NCI-H1417 (cell line): ENCODE measurements at regions not wholly inside any gene's neighbourhood (a gene's known extent, or its start where the extent isn't known, plus 50 kb on each side); places are given as distances from the start of the nearest gene placed in this dataset.
"Not testable (repeated sequence)": the region's sequence is repeated elsewhere in the genome, so short reads cannot be mapped to it uniquely, and the experiment has no call there.

ENCODE experiments used
- DNase-seq, 3 experiments: peaks; one replicate each; lab custom pipeline; 2025; lab: John Stamatoyannopoulos, UW

DNA sequence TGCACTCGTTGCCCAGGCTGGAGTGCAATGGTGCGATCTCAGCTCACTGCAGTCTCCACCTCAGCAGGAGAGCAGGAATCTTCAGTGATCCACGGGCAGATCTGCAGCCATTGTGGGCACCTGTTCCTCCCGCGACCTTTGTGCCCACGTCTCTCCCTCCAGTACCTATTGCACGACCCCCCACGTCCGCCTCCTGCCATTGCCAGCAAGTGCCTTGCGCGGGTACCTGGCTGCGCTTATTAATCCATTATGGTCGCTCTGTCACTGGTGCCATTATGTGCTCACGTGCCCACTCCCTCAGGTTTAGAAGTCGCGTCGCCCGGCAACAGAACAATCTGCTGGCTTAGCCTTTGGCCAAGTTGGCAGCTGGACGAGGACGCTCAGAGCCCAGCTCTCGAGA lies 146.2 kb upstream of the C1QTNF3 start:
- not testable (repeated sequence) for DNase-seq

DNA sequence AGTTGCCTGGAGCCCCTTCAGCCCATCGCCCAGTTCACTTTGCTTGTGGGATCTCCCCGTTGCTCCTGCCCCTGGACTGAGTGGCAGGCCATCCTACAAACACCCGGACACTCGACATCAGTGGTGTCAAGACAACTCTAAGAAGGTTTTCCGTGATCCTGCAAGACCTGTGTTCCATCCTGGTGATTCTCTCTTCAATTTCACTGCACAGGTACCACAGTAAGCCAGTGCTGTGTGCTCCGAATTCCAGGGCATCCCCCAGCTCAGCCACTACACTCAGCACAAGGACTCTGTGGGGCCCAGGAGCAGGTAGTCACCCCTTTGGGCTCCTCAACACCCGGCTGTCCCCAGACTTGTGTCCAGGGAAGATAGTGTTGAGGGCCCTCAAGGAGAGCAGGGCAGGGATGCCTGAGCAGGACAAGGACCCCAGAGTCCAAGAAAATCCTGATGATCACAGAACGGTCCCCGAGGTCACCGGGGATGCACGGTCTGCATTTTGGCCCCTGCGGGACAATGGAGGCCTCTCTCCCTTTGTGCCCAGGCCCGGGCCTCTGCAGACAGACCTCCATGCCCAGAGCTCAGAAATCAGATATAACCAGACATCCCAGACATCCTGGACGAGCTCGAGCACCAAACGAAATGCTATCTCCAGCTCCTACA lies 146.9 kb upstream of the C1QTNF3 start:
- DNase-seq = not testable (repeated sequence)

GRCh38 chr5:34190466-34190865 lies 147.5 kb upstream of the C1QTNF3 start:
- DNase-seq = not testable (repeated sequence)

DNA sequence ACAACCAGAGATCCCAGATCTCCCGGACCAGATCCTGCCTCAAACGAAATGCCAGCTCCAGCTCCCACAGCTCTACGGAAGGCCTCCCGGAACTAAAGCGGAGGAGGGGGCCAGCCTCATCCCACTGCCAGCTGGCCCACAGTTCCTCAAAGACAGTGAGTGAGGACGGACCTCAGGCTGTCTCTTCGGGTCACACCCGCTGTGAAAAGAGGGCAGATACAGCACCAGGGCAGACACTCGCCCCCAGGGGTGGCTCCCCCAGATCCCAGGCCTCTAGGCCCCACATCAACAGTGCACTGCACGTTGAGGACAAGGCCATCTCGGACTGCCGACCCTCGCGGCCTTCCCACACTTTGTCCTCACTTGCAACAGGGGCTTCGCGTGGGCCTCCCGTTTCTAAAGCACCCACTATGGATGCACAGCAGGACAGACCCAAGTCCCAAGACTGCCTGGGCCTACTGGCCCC lies 148.3 kb upstream of the C1QTNF3 start:
- DNase-seq = not testable (repeated sequence)

DNA sequence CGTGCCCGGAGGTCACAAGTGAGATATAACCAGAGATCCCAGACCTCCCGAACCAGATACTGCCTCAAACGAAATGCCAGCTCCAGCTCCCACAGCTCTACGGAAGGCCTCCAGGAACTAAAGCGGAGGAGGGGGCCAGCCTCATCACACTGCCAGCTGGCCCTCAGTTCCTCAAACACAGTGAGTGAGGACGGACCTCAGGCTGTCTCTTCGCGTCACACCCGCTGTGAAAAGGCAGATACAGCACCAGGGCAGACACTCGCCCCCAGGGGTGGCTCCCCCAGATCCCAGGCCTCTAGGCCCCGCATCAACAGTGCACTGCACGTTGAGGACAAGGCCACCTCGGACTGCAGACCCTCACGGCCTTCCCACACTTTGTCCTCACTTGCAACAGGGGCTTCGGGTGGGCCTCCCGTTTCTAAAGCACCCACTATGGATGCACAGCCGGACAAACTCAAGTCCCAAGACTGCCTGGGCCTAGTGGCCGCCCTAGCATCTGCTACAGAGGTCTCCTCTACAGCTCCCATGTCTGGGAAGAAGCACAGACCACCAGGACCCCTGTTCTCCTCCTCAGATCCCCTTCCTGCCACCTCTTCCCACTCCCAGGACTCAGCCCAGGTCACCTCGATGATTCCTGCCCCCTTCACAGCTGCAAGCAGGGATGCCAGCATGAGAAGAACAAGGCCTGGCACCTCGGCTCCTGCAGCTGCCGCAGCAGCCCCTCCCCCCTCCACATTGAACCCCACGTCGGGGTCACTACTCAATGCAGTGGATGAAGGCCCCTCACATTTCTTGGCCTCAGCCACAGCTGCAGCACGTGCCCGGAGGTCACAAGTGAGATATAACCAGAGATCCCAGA lies 149.3 kb upstream of the C1QTNF3 start:
- not testable (repeated sequence) for DNase-seq

GRCh38 chr5:34192923-34193262 lies 149.9 kb upstream of the C1QTNF3 start:
- DNase-seq = not testable (repeated sequence)

DNA sequence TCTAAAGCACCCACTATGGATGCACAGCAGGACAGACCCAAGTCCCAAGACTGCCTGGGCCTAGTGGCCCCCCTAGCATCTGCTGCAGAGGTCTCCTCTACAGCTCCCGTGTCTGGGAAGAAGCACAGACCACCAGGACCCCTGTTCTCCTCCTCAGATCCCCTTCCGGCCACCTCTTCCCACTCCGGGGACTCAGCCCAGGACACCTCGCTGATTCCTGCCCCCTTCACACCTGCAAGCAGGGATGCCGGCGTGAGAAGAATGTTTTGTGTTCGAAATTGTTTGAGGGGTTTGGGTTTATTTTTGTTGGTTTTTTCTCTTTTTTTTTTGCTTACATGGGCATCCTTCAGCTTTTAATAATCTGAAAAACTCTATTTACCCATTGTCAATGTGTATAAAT lies 150.3 kb upstream of the C1QTNF3 start:
- not testable (repeated sequence) for DNase-seq

DNA sequence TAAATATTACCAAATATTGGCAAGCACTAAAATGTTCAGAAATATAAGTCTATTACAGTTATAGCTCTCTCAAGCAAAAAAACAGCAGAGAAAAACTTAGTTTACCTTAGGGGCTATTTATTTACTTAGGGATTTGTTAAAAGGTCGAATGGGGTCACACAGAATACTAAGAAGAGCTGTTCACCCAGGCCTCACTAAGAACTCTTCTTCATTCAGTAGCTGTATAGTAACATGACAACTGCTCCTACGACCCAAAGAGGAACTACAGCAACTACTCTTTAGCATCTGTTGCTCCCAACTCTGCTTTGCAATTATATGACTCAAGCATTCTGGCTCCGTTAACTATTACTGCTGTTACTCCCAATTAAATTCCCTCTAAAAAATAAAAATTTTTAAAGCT lies 150.8 kb upstream of the C1QTNF3 start:
- DNase-seq = not testable (repeated sequence)

DNA sequence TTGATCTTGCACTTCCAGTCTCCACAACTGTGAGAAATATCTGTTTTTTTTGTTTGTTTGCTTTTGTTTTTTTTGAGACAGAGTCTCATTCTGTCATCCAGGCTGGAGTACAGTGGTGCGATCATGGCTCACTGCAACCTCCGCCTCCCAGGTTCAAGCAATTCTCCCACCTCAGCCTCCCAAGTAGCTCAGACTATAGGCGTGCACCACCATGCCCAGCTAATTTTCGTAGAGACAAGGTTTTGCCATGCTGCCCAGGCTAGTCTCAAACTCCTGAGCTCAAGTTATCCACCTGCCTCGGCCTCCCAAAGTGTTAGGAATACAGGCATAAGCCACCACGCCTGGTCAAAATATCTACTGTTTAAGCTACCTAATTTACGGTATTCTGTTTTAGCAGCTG lies 153.1 kb upstream of the C1QTNF3 start:
- DNase-seq = not testable (repeated sequence)

GRCh38 chr5:34205347-34205746 lies 162.3 kb upstream of the C1QTNF3 start:
- DNase-seq = not testable (repeated sequence)

- not testable (repeated sequence) for DNase-seq
Observed at GRCh38 chr5:34217386-34217785, 174.4 kb upstream of the C1QTNF3 start.

DNA sequence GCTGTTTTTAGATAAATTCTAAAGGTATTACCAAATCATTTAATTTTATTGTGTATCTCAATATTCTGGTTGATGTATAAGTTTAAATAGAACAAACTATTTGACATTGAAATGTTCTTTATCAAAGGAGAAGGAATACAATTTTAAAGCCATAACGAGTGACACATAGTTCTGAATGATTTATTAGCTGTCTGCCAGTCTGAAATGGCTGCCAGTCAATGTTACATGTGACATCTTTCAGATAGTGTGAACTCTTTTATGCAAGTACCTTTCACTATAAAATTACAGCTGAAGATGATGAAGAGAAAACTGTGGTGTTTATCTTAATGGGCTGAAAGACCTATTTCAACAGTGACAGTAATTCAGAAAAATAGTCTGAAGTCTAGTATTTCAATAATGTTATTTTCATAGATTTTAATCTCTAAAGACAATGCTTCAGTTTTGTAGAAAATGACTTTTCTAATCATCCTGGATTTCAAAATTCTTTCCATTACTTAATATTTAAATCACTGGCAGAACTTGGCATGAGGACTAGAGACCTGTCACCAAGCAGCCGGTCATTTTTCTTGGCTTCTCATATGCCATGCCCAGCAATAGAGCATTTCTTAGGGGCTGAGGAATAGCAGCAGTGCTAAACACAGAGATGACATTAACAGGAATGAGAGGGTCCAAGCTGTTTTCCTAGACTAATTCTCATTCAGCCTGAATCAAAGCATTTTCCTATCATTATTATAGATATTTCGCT lies 178.5 kb upstream of the C1QTNF3 start:
- not testable (repeated sequence) for DNase-seq

DNA sequence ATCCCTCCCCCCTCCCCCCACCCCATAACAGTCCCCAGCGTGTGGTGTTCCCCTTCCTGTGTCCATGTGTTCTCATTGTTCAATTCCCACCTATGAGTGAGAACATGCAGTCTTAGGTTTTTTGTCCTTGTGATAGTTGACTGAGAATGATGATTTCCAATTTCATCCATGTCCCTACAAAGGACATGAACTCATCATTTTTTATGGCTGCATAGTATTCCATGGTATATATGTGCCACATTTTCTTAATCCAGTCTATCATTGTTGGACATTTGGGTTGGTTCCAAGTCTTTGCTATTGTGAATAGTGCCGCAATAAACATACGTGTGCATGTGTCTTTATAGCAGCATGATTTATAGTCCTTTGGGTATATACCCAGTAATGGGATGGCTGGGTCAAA lies 180.1 kb upstream of the C1QTNF3 start:
- DNase-seq = not testable (repeated sequence)

GRCh38 chr5:34230402-34230801 lies 187.4 kb upstream of the C1QTNF3 start:
- not testable (repeated sequence) for DNase-seq

DNA sequence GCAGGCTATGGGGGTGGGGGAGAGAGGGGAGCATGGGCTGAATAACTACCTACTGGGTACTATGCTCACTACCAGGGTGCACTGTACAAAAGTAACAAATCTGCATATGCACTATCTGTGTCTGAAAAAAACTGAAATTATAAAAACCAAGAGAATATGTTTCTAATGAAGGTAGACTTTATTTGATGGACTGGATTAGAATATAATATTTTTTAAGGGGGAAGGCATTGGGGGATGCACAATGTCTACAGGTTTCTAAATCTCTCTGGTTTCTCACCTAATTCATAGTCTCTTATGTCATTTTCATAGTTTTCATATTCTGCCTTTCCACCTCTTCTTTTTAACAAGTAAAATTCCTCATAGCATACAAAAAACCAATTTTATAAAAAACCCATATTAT lies 200.8 kb upstream of the C1QTNF3 start:
- DNase-seq = not testable (repeated sequence)

- DNase-seq = not testable (repeated sequence)
Observed at GRCh38 chr5:34244281-34245031, 201.4 kb upstream of the C1QTNF3 start.

- not testable (repeated sequence) for DNase-seq
Observed at GRCh38 chr5:34245032-34245394, 202.0 kb upstream of the C1QTNF3 start.

DNA sequence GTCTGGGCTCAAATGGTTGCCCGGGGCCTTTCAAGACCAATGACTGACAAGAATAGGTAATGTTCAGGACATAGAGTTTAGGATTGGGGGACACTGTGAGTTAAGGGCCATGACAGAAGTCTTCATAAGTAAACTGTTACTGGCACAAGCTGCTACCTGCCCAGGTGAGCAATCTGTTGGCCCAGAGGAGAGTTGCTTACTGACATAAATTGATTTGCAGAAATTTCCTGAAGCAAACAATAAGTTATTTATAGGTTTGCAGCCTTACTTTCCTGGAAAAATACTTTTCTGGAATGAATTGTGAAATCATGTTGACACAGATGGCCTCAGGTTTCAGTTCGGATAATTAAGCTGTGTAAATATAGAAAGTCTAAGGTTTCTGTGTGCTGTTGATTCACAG lies 202.8 kb upstream of the C1QTNF3 start:
- DNase-seq = peak in 2 of 3 experiments; percentile 26 to 77

DNA sequence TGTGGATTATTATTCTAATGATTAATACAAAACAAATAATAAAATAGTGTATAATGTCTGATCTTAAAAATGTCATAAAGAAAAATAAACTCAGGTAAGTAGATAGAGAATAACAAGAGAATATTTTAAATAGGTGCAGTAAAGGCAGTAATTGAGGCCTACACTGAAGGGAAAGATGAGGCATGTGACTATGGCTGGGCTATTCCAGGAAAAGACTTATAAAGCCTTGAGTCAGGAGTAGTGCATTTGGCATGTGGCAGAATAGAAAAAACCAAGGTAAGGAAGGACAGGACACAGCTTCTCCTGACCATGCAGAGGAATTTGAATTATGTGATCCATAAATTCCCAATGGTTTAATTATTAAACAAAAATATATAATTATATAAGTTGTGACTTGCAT lies 215.6 kb upstream of the C1QTNF3 start:
- DNase-seq = not testable (repeated sequence)

DNA sequence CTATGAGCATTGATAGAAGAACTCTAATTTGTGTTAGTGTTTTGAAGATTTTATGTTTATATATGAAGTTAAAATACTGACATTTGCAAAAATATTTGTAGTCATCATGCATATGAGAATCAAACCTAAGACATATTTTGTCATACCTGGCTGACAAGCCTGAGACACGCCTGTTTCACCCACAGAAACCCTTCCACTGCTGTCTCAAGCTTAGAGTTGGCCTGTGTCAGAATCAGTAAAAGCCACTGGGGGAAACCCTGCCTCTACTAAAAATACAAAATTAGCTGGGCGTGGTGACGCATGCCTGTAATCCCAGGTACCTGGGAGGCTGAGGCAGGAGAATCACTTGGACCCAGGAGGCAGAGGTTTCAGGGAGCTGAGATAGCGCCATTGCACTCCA lies 218.0 kb upstream of the C1QTNF3 start:
- DNase-seq = not testable (repeated sequence)

DNA sequence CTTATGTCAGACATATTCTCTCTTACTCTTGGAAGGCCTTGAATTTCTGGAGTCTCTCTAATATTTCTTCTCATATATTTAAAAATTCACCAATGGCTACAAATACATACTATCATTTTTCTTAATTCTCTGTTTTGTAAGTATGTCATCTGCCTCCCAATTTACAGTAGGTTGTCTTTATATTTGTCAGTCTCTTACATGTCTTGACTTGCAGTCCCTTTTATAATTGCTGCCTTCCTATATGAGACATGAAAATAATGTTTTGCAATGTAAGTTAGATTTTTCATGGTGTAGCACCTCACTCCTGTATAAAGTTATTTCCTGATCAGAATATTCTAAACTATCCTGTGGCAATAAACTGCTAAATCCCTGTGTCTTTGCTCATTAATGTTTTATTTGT lies 223.1 kb upstream of the C1QTNF3 start:
- not testable (repeated sequence) for DNase-seq

DNA sequence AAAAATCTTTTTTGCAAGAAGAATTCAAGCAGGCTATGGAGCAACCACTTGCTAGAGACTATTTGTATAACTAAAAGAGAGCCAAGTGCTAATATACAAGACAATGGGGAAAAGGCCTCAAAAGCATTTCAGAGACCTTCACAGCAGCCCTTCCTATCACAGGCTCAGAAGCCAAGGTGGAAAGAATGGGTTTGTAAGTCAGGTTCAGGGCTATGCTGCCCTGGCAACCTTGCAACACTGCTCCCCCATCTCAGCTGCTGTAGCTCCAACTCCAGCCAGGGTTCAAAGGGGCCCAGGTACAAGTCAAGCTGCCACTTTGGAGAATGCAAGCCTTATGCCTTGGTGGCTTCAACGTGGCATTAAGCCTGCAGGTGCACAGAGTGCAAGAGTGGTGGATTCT lies 253.7 kb upstream of the C1QTNF3 start:
- not testable (repeated sequence) for DNase-seq
